Smooth muscle cell (in vitro differentiated cells): ENCODE measurements at regions not wholly inside any gene's neighbourhood (a gene's known extent, or its start where the extent isn't known, plus 50 kb on each side); places are given as distances from the start of the nearest gene placed in this dataset.

Experiments
- DNase-seq: peaks from one replicate; lab custom pipeline; 2025; ENCODE audit not compliant: unreplicated experiment; lab: John Stamatoyannopoulos, UW
- H2AFZ ChIP-seq: fragments of 200-600 bp; sonication (generic); 2 replicates; pipeline ENCODE4 v1.6.0; 2016; ENCODE audit warnings: antibody characterized with exemption, low read depth, mild to moderate bottlenecking
- H3F3A ChIP-seq: fragments of 200-600 bp; sonication (generic); 2 replicates; pipeline ENCODE4 v1.6.0; 2017; ENCODE audit warnings: antibody characterized with exemption, low read depth
- H3K27ac ChIP-seq: fragments of 200-600 bp; sonication (generic); 2 replicates; pipeline ENCODE4 v1.5.1; 2016; ENCODE audit warnings: low read depth, mild to moderate bottlenecking
- H3K27me3 ChIP-seq: fragments of 200-600 bp; sonication (generic); 2 replicates; pipeline ENCODE4 v1.6.1; 2016; ENCODE audit warnings: low read depth, mild to moderate bottlenecking
- H3K36me3 ChIP-seq: fragments of 200-600 bp; sonication (generic); 2 replicates; pipeline ENCODE4 v1.5.1; 2016; ENCODE audit warnings: low read depth
- H3K4me1 ChIP-seq: fragments of 200-600 bp; sonication (generic); 2 replicates; pipeline ENCODE4 v1.5.1; 2016; ENCODE audit warnings: low read depth
- H3K4me2 ChIP-seq: fragments of 200-600 bp; sonication (generic); 2 replicates; pipeline ENCODE4 v1.6.0; 2016; ENCODE audit warnings: mild to moderate bottlenecking
- H3K4me3 ChIP-seq: fragments of 200-600 bp; sonication (generic); 2 replicates; pipeline ENCODE4 v1.5.1; 2016; ENCODE audit warnings: mild to moderate bottlenecking
- H3K79me2 ChIP-seq: fragments of 200-600 bp; sonication (generic); 2 replicates; pipeline ENCODE4 v1.6.0; 2016; ENCODE audit warnings: low read depth, mild to moderate bottlenecking
- H3K9ac ChIP-seq: fragments of 200-600 bp; sonication (generic); 2 replicates; pipeline ENCODE4 v1.6.0; 2016; ENCODE audit warnings: low read depth
- H3K9me3 ChIP-seq: fragments of 200-600 bp; sonication (generic); replicated peaks from 2 replicates; pipeline ENCODE4 v1.5.1; 2016; ENCODE audit warnings: low read depth
- H4K20me1 ChIP-seq: fragments of 200-600 bp; sonication (generic); 2 replicates; pipeline ENCODE4 v1.6.0; 2016; ENCODE audit warnings: low read depth
- WGBS: methylation state at CpG from one replicate; pipeline ENCODE4 v1.1.7; 2016; ENCODE audit warnings: low lambda C conversion rate; 5-methylcytosine and 5-hydroxymethylcytosine counted together
- TF ChIP-seq, protein P1 (sequence below): fragments of 200-600 bp; sonication (generic); IDR thresholded peaks from 2 replicates; pipeline ENCODE4 v1.5.1; 2017; ENCODE audit warnings: borderline replicate concordance, mild to moderate bottlenecking, antibody characterized with exemption; ENCODE audit not compliant: insufficient read depth, poor library complexity, severe bottlenecking

DNA sequence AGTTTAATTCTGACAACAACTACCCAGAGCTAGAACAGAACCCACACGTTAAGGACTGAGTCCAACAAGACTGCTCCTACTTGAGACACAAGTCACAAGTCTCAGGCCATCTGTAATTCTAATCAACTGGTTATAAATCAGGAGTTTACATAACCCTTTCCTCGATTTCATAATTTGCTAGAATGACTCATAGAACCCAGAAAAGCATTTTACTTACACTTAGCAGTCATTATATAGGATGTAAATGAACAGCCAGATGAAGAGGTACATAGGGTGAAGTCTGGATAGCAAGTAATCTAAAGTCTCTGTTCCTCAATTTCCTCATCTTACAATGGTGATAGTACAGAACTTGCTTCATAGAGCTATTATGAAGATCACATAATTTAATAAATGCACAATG, 1018.2 kb downstream of the DIPK2A start:
- H3K4me3 ChIP-seq = no peak overlapping the region

DNA sequence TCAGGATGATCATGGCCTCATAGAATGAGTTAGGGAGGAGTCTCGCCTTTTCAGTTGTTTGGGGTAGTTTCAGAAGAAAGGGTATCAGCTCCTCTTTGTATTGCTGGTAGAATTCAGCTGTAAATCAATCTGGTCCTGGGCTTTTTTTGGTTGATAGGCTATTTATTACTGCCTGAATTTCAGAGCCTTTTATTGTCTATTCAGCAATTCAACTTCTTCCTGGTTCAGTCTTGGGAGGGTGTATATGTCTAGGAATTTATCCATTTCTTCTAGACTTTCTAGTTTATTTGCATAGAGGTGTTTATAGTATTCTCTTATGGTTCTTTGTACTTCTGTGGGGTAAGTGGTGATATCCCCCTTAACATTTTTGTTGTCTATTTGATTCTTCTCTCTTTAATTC, 1024.2 kb downstream of the DIPK2A start:
- 95% methylated on average over 1 of the region's 1 CpG for WGBS
- Histone ChIP-seq H3K9ac (no peak overlapping the region), H3K27me3 (no peaks in the 10 kb centered on the region), H3F3A (no peaks in the 10 kb centered on the region), H3K27ac (no peak overlapping the region), H3K9me3 (no peaks in the 10 kb centered on the region), H3K36me3 (no peaks in the 10 kb centered on the region), H3K79me2 (no peaks in the 10 kb centered on the region), H4K20me1 (no peaks in the 10 kb centered on the region), H3K4me1 (no peaks in the 10 kb centered on the region), H3K4me3 (no peak overlapping the region), H2AFZ (no peak overlapping the region), H3K4me2 (no peak overlapping the region)
- TF ChIP-seq, protein P1, sequence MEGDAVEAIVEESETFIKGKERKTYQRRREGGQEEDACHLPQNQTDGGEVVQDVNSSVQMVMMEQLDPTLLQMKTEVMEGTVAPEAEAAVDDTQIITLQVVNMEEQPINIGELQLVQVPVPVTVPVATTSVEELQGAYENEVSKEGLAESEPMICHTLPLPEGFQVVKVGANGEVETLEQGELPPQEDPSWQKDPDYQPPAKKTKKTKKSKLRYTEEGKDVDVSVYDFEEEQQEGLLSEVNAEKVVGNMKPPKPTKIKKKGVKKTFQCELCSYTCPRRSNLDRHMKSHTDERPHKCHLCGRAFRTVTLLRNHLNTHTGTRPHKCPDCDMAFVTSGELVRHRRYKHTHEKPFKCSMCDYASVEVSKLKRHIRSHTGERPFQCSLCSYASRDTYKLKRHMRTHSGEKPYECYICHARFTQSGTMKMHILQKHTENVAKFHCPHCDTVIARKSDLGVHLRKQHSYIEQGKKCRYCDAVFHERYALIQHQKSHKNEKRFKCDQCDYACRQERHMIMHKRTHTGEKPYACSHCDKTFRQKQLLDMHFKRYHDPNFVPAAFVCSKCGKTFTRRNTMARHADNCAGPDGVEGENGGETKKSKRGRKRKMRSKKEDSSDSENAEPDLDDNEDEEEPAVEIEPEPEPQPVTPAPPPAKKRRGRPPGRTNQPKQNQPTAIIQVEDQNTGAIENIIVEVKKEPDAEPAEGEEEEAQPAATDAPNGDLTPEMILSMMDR = no peak
- no peak for DNase-seq

More for the DNA sequence above, 1018.2 kb downstream of the DIPK2A start:
- Histone ChIP-seq H3K4me1 (no peaks in the 10 kb centered on the region), H2AFZ (peak overlapping the region; percentile 66), H3K27me3 (no peaks in the 10 kb centered on the region), H3K79me2 (no peaks in the 10 kb centered on the region), H3F3A (no peaks in the 10 kb centered on the region), H3K36me3 (no peaks in the 10 kb centered on the region), H3K27ac (no peak overlapping the region), H3K9me3 (no peaks in the 10 kb centered on the region), H4K20me1 (no peaks in the 10 kb centered on the region), H3K4me2 (no peak overlapping the region), H3K9ac (no peak overlapping the region)
- WGBS = 30% methylated on average over 2 of the region's 2 CpGs
- no peak for DNase-seq
- TF ChIP-seq, protein P1 = no peak

DNA sequence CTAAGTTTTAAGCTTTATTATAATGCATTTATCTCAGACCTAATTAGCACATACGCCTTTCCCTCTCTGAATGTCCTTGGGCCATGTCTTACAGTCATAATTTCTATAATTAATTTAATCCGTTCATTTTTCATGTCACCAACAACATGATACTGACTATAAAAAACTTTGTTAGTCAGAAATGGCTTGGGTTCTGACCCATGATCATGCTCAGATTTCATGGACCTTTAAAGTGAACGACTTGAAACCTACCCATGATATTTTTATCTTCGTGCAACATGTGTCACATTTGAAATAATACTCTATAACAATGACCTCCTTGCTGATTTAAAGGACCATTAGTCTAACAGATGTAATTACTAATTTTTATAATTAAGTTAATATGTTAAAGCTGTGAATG, 1033.8 kb downstream of the DIPK2A start:
- Histone ChIP-seq H3F3A (no peaks in the 10 kb centered on the region), H3K9ac (no peak overlapping the region), H3K9me3 (no peaks in the 10 kb centered on the region), H3K4me2 (no peak overlapping the region), H3K79me2 (no peaks in the 10 kb centered on the region), H2AFZ (no peak overlapping the region), H4K20me1 (no peaks in the 10 kb centered on the region), H3K4me1 (no peaks in the 10 kb centered on the region), H3K27ac (no peak overlapping the region), H3K36me3 (no peaks in the 10 kb centered on the region), H3K4me3 (no peak overlapping the region), H3K27me3 (no peaks in the 10 kb centered on the region)
- no peak for DNase-seq
- 91% methylated on average over 4 of the region's 4 CpGs for WGBS
- TF ChIP-seq, protein P1 = no peak

DNA sequence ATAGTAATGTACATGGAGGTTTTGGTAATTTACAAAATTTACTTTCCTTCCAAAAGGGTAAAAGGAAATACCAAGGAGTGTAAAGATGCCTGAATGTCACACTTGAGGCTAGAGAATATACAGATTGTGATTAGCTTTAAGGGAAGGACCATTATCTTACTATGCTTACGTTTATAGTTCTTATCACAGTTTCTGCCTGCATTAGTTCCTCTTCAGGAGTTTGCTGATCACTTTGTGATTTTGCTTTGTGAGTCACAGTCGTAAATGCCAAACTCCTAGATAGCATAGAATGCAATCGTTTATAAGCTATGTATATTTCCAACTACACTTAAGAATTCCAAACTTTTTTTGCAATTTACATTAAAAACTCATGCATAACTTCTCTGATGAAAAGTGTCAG, 1034.6 kb downstream of the DIPK2A start:
- H3K9ac ChIP-seq = no peak overlapping the region
- no peaks in the 10 kb centered on the region for H3K4me1 ChIP-seq
- H3K4me3 ChIP-seq = no peak overlapping the region
- 11% methylated on average over 3 of the region's 3 CpGs for WGBS
- no peaks in the 10 kb centered on the region for H4K20me1 ChIP-seq
- TF ChIP-seq, protein P1 = no peak
- H3K27ac ChIP-seq = no peak overlapping the region
- no peaks in the 10 kb centered on the region for H3K79me2 ChIP-seq
- H2AFZ ChIP-seq = peak overlapping the region; percentile 7
- no peaks in the 10 kb centered on the region for H3K9me3 ChIP-seq
- no peaks in the 10 kb centered on the region for H3K27me3 ChIP-seq
- no peak for DNase-seq
- no peaks in the 10 kb centered on the region for H3K36me3 ChIP-seq
- peak overlapping the region; percentile 64 for H3K4me2 ChIP-seq
- H3F3A ChIP-seq = no peaks in the 10 kb centered on the region
